ENCODE measurements at regions not wholly inside any gene's neighbourhood (a gene's known extent, or its start where the extent isn't known, plus 50 kb on each side); places are given as distances from the start of the nearest gene placed in this dataset.

- Mint-ChIP-seq H3K36me3 (no peaks in the 10 kb centered on the region), H3K4me1 (no peaks in the 10 kb centered on the region), H3K4me3 (no peak overlapping the region), H3K27me3 (no peaks in the 10 kb centered on the region), H3K27ac (no peak overlapping the region), H3K9me3 (no peaks in the 10 kb centered on the region)
- Histone ChIP-seq H3K9me3 (ENCODE audit: control insufficient read depth in 1 of 2, low read length in 2 of 2) (no peaks in the 10 kb centered on the region), H3K27me3 (ENCODE audit: insufficient read depth, low read length) (no peaks in the 10 kb centered on the region), H3K27ac (ENCODE audit: low read depth, low read length) (no peak overlapping the region), H3K4me3 (ENCODE audit: low read length in 2 of 2) (no peak overlapping the region), H3K36me3 (ENCODE audit: insufficient read depth, low read length) (no peaks in the 10 kb centered on the region), H3K4me1 (ENCODE audit: insufficient read depth, low read length) (no peaks in the 10 kb centered on the region)
- ChIA-PET CTCF (ENCODE audit: partially characterized antibody) (interaction anchor here (0.9 kb wide), 1 partner anchor 18 kb away, joined by 4 read pairs; no protein-coding TSS in a partner anchor), POLR2A (ENCODE audit: partially characterized antibody) (no interaction called here)
- DNase-seq: no peak
- intact Hi-C loops (cut with micrococcal nuclease): no loop called here
Measured at GRCh38 chr1:239879321-239880170, 212.1 kb upstream of the FMN2 start.

GRCh38 chr1:239882967-239883366 lies 208.7 kb upstream of the FMN2 start:
- no peak overlapping the region for H3K4me3 Mint-ChIP-seq
- H3K27ac Mint-ChIP-seq: no peak overlapping the region
- intact Hi-C loops (cut with micrococcal nuclease): no loop called here
- H3K36me3 ChIP-seq (ENCODE audit: insufficient read depth, low read length): no peaks in the 10 kb centered on the region
- ChIA-PET CTCF (ENCODE audit: partially characterized antibody) (no interaction called here), POLR2A (ENCODE audit: partially characterized antibody) (no interaction called here)
- H3K4me3 ChIP-seq (ENCODE audit: low read length in 2 of 2): no peak overlapping the region
- no peak for DNase-seq
- no peaks in the 10 kb centered on the region for H3K9me3 ChIP-seq (ENCODE audit: control insufficient read depth in 1 of 2, low read length in 2 of 2)
- no peaks in the 10 kb centered on the region for H3K27me3 ChIP-seq (ENCODE audit: insufficient read depth, low read length)
- H3K27ac ChIP-seq (ENCODE audit: low read depth, low read length): no peak overlapping the region
- no peaks in the 10 kb centered on the region for H3K27me3 Mint-ChIP-seq
- no peaks in the 10 kb centered on the region for H3K4me1 Mint-ChIP-seq
- H3K36me3 Mint-ChIP-seq: no peaks in the 10 kb centered on the region
- H3K9me3 Mint-ChIP-seq: no peaks in the 10 kb centered on the region
- H3K4me1 ChIP-seq (ENCODE audit: insufficient read depth, low read length): no peaks in the 10 kb centered on the region

GRCh38 chr1:239884796-239885195 lies 206.9 kb upstream of the FMN2 start:
- Histone ChIP-seq H3K4me1 (ENCODE audit: insufficient read depth, low read length) (no peaks in the 10 kb centered on the region), H3K36me3 (ENCODE audit: insufficient read depth, low read length) (no peaks in the 10 kb centered on the region), H3K4me3 (ENCODE audit: low read length in 2 of 2) (no peak overlapping the region), H3K27ac (ENCODE audit: low read depth, low read length) (no peak overlapping the region), H3K27me3 (ENCODE audit: insufficient read depth, low read length) (no peaks in the 10 kb centered on the region), H3K9me3 (ENCODE audit: control insufficient read depth in 1 of 2, low read length in 2 of 2) (no peaks in the 10 kb centered on the region)
- intact Hi-C loops (cut with micrococcal nuclease): no loop called here
- no peaks in the 10 kb centered on the region for H3K36me3 Mint-ChIP-seq
- H3K4me3 Mint-ChIP-seq: no peak overlapping the region
- CTCF ChIA-PET (ENCODE audit: partially characterized antibody): interaction anchor here (3.4 kb wide), 1 partner anchor 12 kb away, joined by 17 read pairs; no protein-coding TSS in a partner anchor
- no peak overlapping the region for H3K27ac Mint-ChIP-seq
- DNase-seq: no peak
- no peaks in the 10 kb centered on the region for H3K27me3 Mint-ChIP-seq
- POLR2A ChIA-PET (ENCODE audit: partially characterized antibody): no interaction called here
- no peaks in the 10 kb centered on the region for H3K4me1 Mint-ChIP-seq
- no peaks in the 10 kb centered on the region for H3K9me3 Mint-ChIP-seq

GRCh38 chr1:239886266-239886665 lies 205.4 kb upstream of the FMN2 start:
- Mint-ChIP-seq H3K27me3 (no peaks in the 10 kb centered on the region), H3K4me3 (no peak overlapping the region), H3K4me1 (no peaks in the 10 kb centered on the region), H3K36me3 (no peaks in the 10 kb centered on the region), H3K9me3 (no peaks in the 10 kb centered on the region), H3K27ac (no peak overlapping the region)
- H3K9me3 ChIP-seq (ENCODE audit: control insufficient read depth in 1 of 2, low read length in 2 of 2): no peaks in the 10 kb centered on the region
- intact Hi-C loops (cut with micrococcal nuclease): no loop called here
- CTCF ChIA-PET (ENCODE audit: partially characterized antibody): interaction anchor here (3.4 kb wide), 1 partner anchor 11 kb away, joined by 17 read pairs; no protein-coding TSS in a partner anchor
- POLR2A ChIA-PET (ENCODE audit: partially characterized antibody): no interaction called here
- H3K36me3 ChIP-seq (ENCODE audit: insufficient read depth, low read length): no peaks in the 10 kb centered on the region
- no peak for DNase-seq
- H3K4me3 ChIP-seq (ENCODE audit: low read length in 2 of 2): no peak overlapping the region
- H3K4me1 ChIP-seq (ENCODE audit: insufficient read depth, low read length): no peaks in the 10 kb centered on the region
- H3K27ac ChIP-seq (ENCODE audit: low read depth, low read length): no peak overlapping the region
- H3K27me3 ChIP-seq (ENCODE audit: insufficient read depth, low read length): no peaks in the 10 kb centered on the region

- DNase-seq: no peak
Measured at GRCh38 chr1:239888639-239889038, 203.0 kb upstream of the FMN2 start.

GRCh38 chr1:239891621-239892358 lies 199.9 kb upstream of the FMN2 start:
- no peaks in the 10 kb centered on the region for H3K9me3 ChIP-seq (ENCODE audit: control insufficient read depth in 1 of 2, low read length in 2 of 2)
- no peaks in the 10 kb centered on the region for H3K4me1 Mint-ChIP-seq
- H3K4me1 ChIP-seq (ENCODE audit: insufficient read depth, low read length): no peaks in the 10 kb centered on the region
- intact Hi-C loops (cut with micrococcal nuclease): no loop called here
- no peaks in the 10 kb centered on the region for H3K36me3 Mint-ChIP-seq
- H3K27ac ChIP-seq (ENCODE audit: low read depth, low read length): no peak overlapping the region
- no peaks in the 10 kb centered on the region for H3K9me3 Mint-ChIP-seq
- no peak for DNase-seq
- H3K27me3 ChIP-seq (ENCODE audit: insufficient read depth, low read length): no peaks in the 10 kb centered on the region
- ChIA-PET CTCF (ENCODE audit: partially characterized antibody) (no interaction called here), POLR2A (ENCODE audit: partially characterized antibody) (no interaction called here)
- no peaks in the 10 kb centered on the region for H3K36me3 ChIP-seq (ENCODE audit: insufficient read depth, low read length)
- no peak overlapping the region for H3K4me3 ChIP-seq (ENCODE audit: low read length in 2 of 2)
- no peak overlapping the region for H3K4me3 Mint-ChIP-seq
- H3K27ac Mint-ChIP-seq: no peak overlapping the region
- H3K27me3 Mint-ChIP-seq: peaks cover 2 to 3% of the 10 kb centered on the region in 2 donors

More at GRCh38 chr1:239888639-239889038, 203.0 kb upstream of the FMN2 start:
- H3K27me3 ChIP-seq (ENCODE audit: insufficient read depth, low read length): no peaks in the 10 kb centered on the region
- Mint-ChIP-seq H3K27ac (no peak overlapping the region), H3K9me3 (no peaks in the 10 kb centered on the region), H3K4me1 (no peaks in the 10 kb centered on the region), H3K4me3 (no peak overlapping the region), H3K27me3 (no peaks in the 10 kb centered on the region), H3K36me3 (no peaks in the 10 kb centered on the region)
- no peak overlapping the region for H3K27ac ChIP-seq (ENCODE audit: low read depth, low read length)
- no peak overlapping the region for H3K4me3 ChIP-seq (ENCODE audit: low read length in 2 of 2)
- no peaks in the 10 kb centered on the region for H3K4me1 ChIP-seq (ENCODE audit: insufficient read depth, low read length)
- no peaks in the 10 kb centered on the region for H3K36me3 ChIP-seq (ENCODE audit: insufficient read depth, low read length)
- no peaks in the 10 kb centered on the region for H3K9me3 ChIP-seq (ENCODE audit: control insufficient read depth in 1 of 2, low read length in 2 of 2)
- CTCF ChIA-PET (ENCODE audit: partially characterized antibody): no interaction called here
- POLR2A ChIA-PET (ENCODE audit: partially characterized antibody): no interaction called here
- intact Hi-C loops (cut with micrococcal nuclease): no loop called here

- H3K4me1 ChIP-seq (ENCODE audit: insufficient read depth, low read length): no peaks in the 10 kb centered on the region
- ChIA-PET POLR2A (ENCODE audit: partially characterized antibody) (no interaction called here), CTCF (ENCODE audit: partially characterized antibody) (no interaction called here)
- Mint-ChIP-seq H3K27ac (no peak overlapping the region), H3K27me3 (peaks cover 2 to 3% of the 10 kb centered on the region in 2 donors), H3K36me3 (no peaks in the 10 kb centered on the region), H3K4me3 (no peak overlapping the region), H3K4me1 (no peaks in the 10 kb centered on the region), H3K9me3 (no peaks in the 10 kb centered on the region)
- no peak overlapping the region for H3K27ac ChIP-seq (ENCODE audit: low read depth, low read length)
- H3K9me3 ChIP-seq (ENCODE audit: control insufficient read depth in 1 of 2, low read length in 2 of 2): no peaks in the 10 kb centered on the region
- DNase-seq: no peak
- H3K4me3 ChIP-seq (ENCODE audit: low read length in 2 of 2): no peak overlapping the region
- no peaks in the 10 kb centered on the region for H3K27me3 ChIP-seq (ENCODE audit: insufficient read depth, low read length)
- no peaks in the 10 kb centered on the region for H3K36me3 ChIP-seq (ENCODE audit: insufficient read depth, low read length)
- intact Hi-C loops (cut with micrococcal nuclease): no loop called here
Measured at GRCh38 chr1:239892602-239893001, 199.1 kb upstream of the FMN2 start.

Data from CD4-positive, alpha-beta memory T cell (primary cell).